Activated CD8-positive, alpha-beta memory T cell treated with anti-CD3 and anti-CD28 coated beads for 36 hours (primary cell): ENCODE measurements at regions not wholly inside any gene's neighbourhood (a gene's known extent, or its start where the extent isn't known, plus 50 kb on each side); places are given as distances from the start of the nearest gene placed in this dataset.
"Not testable (repeated sequence)": the region's sequence is repeated elsewhere in the genome, so short reads cannot be mapped to it uniquely, and the experiment has no call there.

Source experiments
- CTCF ChIA-PET: fragments of 350-600 bp; sonication (Branson Sonifier 250); formaldehyde crosslinking; loops from one replicate; lab custom pipeline; 2021; ENCODE audit warnings: antibody characterized with exemption; lab: Charles Lee
- POLR2A ChIA-PET: fragments of 350-600 bp; sonication (Branson Sonifier 250); formaldehyde crosslinking; loops from one replicate; lab custom pipeline; 2021; ENCODE audit warnings: antibody characterized with exemption; lab: Charles Lee

DNA sequence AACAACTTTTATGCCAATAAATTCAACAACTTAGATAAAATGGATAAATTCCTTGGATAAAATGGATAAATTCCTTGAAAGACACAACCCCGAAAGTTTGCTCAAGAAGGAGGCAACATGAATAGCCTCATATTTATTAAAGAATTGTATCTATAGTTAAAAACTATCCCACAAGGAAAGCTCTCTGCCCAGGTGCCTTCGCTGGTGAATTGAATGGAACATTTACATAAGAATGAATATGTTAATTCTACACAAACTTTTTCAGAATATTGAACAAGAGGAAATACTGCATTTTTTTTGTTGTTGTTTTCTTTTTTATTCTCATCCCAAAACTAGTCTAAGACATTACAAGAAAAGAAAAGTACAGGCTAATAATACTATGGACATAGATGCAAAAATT lies 805.3 kb upstream of the RAB6C start:
- ChIA-PET POLR2A (no interaction called here), CTCF (no interaction called here)

DNA sequence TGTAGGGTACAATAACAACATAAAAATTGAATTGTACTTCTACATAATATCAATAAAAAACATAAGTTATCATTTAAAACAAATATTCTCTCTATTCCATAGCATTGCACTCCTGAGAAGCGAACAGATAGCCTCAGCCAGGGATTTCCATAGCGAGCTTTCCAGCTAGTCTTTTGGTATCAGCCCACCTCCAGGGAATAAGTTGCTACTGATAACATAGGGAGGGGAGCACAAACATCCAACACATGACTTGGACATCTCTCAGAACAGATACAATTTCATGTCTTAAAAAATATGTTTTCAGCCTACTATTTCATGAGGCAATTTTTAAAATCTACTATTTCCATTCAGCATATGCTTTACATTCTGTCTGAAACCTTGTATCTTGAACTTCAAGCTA lies 804.4 kb upstream of the RAB6C start:
- ChIA-PET POLR2A (no interaction called here), CTCF (no interaction called here)

DNA sequence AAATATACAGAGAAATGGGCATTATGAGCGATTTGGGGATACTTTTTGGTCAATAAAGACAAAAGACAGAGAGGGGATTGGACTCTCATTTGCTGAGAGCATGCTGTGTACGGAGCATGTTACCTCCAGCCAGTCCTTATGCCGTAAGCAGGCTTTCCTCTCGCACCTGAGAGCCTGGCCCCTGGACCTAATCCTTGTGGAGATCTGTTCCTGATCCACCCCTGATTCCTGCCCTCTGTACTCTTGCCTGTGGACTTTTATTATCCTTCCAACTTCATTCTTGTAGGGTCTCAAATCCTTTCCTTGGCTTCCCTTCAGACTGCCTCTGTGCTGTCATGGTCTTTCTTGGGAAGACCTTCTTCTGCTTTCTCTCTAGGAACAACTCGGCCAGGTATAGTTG lies 803.1 kb upstream of the RAB6C start:
- ChIA-PET POLR2A (no interaction called here), CTCF (no interaction called here)

DNA sequence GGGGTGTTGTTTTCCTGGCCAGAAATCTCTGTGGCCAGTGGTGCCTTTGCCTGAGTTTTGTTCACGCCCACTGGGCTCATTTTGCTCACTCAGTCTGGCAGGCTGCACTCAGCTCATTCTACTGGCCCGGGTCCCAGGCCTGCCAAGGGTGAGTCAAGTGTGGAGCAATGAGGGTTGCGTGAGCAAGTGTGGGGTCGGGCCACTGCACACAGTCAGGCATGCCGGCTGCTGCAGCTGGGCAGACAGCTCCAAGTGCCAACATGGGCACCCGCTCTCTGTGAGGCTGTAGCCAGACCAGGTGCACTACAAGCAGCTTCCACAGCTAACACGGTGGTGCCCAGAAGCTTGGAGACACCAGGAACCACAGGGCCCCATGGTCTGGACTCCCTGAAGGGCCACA lies 801.1 kb upstream of the RAB6C start:
- ChIA-PET POLR2A (no interaction called here), CTCF (no interaction called here)

DNA sequence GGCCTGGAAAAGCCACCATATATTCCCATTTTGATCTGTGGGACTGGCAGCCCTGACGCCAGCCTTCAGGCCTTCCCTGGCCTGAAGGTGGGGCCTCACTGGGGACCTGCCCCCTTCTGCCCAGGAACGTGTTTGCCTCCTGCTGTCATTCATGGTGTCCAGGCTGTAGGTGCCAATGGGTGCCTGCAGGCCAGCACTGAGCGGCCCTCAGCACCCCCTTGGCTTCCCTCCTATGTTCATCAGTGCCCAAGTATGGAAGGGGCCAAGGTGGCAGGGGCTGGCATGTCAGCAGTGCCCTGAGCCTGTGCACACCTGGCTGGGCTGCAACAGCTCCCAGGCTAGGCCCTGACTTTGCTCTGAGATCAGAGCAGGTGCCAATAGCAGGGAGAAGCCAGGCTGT lies 800.3 kb upstream of the RAB6C start:
- POLR2A ChIA-PET = no interaction called here
- CTCF ChIA-PET = no interaction called here

DNA sequence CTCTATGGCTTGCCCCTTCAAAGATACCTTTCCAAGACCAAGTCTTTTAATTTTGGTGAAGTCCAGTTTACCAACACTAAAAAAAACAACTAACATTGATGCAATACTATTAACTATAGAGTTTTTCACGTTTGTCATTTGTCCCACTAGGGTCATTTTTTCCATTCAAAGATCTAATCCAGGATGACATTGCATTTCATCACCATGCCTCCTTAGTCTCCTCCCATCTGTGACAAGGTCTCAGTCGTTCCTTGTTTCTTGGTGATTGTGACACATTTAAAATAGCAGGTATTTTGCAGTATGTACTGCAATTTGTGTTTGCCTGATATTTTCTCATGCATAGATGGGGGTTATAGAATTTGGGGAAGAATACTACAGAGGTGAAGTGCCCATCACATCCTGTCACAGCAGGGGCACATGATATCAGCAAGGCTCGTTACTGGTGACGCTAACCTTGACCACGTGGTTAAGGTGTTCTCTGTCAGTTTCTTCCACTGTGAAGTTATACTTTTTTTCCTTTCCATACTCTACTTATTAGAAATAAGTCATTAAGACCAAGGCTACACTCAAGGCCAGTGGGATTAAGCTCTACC lies 799.2 kb upstream of the RAB6C start:
- CTCF ChIA-PET = no interaction called here
- POLR2A ChIA-PET = no interaction called here

DNA sequence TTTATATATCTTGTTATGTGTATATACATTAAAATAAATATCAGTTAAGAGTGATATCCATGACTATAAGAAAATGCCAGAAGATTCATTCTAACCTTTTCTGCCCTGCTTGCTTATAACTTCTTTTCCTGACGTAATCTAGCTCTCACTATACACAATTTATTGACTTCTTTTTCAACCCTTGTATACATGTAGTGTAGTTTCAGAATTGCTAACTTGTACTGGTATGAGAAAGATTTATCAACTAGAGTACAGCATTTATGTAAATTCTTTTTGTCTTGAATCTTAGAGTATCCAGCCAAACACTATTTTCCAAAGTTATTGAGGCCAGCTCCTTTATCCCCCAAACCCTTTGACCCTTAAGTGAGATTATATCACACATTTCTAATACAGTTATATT lies 798.0 kb upstream of the RAB6C start:
- ChIA-PET POLR2A (no interaction called here), CTCF (no interaction called here)

DNA sequence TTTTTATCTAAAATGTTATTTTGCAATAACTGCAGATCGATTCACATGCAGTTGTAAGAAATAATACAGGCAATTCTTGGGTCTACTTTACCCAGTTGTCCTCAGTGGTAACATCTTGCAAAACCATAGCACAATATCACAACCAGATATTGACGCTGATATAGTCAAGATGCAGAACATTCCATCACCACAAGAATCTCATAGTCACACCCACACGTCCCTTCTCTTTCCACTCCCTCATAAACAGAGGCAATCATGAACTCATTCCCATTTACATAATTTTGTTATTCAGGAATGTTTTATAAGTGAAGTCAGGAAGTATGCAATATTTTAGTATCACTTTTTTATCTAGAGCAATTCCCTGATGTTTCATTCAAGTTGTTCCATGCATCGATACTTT lies 797.5 kb upstream of the RAB6C start:
- POLR2A ChIA-PET = no interaction called here
- CTCF ChIA-PET = no interaction called here

DNA sequence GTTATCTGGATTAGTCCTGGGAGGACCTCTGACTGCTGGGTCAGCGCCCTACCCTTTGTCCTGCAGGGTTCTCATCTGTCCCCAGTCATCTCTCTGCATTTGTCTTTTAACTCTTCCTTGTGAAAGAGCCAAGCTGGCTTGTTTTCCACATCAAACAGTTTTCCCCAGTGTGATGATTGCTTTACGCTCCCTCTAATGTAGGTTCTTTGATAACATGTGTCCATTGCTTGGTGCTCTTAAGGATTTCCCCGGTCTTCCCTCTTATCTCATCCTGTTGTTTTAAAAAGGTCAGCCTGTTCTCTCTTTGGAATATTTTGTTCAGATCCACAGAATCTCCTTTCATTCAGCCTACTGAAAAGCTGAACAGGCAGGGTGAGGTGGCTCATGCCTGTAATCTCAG lies 792.1 kb upstream of the RAB6C start:
- CTCF ChIA-PET = no interaction called here

DNA sequence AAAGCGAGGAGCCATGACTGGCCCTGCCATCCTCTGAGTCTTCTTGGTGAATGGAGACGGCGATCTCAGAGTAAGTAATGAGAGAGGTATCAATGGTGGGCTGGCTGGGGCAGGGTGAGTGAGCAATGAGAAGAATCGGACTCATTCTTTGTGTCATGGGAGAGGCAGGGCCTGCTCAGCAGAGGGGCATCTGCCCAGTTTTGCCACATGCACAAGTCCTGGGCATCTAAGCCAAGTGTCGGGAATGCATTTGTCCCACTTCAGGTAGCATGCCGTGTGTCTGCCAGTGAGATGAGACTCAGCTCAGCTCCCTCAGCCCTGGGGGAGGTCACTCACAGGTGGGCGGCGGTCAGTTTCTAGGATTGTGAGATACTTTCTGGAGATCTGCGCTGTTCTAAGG lies 791.0 kb upstream of the RAB6C start:
- ChIA-PET POLR2A (no interaction called here), CTCF (no interaction called here)

More for the DNA sequence above, 792.1 kb upstream of the RAB6C start:
- POLR2A ChIA-PET = no interaction called here

DNA sequence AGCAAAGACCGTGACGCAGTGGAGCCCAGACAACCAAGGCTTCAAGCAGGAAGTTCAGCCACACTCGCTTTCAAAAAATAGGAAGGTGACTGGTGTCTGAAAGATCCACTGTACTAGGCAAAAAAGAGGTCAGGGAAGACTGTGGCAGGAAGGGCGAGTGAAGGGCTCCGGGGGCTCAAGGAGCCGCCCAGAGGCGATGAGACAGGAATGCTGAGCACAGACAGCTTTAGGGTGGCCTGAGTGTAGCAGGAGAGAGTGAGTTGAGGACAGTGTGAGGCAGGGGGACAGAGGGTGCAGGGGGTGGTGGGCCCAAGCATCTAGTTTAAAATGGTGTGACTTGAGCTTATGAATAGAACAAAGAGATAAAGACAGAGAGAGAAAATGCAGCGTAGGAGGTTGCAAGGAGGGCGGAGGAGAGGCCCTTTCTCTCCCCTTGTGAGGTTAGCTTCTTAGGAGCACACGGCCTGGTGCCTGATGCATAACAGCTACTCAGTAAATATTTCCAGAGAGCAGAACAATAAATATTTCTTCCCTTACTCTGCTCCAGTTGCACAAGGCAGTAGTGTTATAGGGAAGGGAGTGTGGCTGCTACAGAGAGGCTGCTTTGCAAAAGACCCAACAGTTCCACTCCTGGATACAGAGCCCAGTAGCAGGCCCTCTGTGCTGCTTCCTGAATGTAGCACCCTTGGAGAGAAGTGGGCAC lies 789.7 kb upstream of the RAB6C start:
- ChIA-PET POLR2A (no interaction called here), CTCF (no interaction called here)

DNA sequence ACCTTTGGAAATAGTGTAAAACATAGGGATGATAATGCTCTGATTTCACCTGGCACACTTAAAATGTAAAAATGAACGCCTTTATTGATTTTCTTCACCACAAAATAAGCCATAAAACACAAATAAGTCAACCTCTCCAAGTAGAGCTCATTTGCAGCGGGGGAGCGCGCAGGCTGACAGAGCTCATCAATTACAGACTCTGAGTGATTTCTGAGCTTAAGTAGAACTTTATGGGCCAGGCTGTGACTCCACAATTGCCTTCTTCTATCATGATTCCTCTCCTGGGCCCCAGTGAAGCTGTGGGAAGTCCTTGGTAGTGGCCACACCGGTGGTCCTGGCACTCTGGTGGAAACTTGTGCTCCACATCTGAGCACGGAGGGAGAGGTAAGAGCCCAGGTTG lies 789.0 kb upstream of the RAB6C start:
- POLR2A ChIA-PET = no interaction called here
- CTCF ChIA-PET = no interaction called here

DNA sequence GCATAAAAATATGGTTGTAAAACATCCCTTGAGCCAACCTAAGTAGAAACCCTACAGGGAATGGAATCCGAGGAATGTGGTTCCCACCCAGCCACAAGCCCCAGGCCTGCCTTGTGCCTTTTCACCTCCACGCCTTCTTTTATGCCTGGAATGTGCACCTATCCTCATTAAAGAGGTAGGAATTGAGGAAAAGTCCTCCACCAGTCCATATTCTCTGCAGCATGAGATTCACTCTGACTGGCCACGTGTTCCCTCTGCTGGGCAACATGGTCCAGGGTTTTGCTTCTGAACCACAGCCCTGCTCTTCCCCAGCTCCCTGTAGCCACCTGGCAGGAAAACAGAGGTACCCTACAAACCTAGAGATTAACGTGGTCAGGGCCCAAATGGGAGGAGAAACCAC lies 787.9 kb upstream of the RAB6C start:
- POLR2A ChIA-PET = no interaction called here
- CTCF ChIA-PET = no interaction called here

DNA sequence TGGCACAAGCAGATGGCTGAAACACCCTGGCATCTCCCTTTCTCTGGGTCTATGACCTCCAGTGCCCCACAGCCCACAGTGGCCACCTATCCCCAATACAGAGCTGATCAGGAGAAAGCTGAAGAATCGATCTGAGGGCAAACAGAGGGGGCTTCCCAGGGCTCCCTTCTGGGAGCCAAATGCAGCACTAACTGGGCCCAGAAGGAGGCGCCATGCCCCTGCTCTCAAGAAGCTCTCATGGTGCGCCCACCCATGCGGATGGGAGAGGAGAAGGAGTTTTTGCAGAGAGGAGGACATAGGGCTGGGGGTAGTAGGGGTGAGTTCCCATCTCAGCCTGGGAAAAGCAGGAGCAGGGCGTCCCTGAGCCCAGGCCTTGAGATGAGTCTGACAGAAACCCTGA lies 787.3 kb upstream of the RAB6C start:
- POLR2A ChIA-PET = no interaction called here
- CTCF ChIA-PET = no interaction called here

DNA sequence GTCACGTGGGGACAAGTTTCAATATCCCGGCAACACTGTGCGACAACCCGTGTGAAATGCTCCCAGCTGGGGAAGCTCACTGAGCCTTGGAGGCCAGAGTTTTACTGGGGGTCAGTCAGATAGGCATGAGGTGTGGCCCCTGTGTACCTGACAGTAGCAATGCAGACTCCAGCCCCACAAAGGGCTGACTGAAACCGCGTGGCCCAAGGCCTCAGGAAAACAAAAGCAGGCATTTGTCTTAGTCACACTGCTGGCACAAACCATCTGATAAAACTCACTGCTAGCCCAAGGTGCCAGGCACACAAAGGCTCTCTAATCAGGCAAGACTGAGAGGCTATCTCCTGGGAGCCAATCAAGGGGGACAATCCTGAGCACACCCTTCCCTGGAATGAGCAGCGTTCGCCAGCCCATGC lies 786.6 kb upstream of the RAB6C start:
- ChIA-PET POLR2A (no interaction called here), CTCF (no interaction called here)

DNA sequence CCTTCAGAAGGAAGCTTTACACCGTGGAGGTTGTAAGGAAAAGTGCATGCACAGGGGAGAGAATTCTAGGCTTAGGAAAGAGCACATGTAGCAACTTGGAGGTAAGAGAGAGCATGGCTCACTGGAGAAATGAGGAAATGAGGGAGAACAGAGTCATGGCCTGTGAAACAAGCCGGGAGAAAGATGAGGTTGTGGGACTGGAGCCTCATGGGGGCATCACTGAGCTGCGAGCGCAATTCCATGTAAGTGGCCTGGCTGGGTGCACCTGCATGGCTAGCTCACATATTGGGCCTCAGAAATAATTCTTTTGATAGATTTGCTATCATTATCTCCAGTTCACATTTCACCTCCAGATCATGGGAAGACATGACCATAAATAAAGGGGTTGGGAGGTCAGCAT lies 785.5 kb upstream of the RAB6C start:
- CTCF ChIA-PET = no interaction called here
- POLR2A ChIA-PET = no interaction called here

DNA sequence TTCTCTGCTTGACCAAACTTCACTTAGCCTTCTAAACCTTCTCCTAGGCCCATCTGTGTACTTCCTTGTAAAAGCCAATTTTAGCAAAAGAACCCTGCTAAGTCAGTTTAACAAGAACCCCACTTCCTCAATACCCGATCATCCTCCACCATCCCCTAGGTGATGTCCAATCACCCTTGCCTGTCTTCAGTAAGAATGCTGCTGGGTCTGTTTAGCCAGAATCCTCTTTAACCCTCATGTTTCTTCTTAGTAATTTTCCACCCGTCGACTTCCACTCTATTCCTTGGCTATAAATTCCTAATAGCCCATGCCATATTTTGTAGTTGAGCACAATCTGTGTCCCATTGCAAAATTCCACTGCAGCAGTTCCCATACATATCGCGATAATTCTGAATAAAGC lies 780.0 kb upstream of the RAB6C start:
- ChIA-PET POLR2A (no interaction called here), CTCF (no interaction called here)

DNA sequence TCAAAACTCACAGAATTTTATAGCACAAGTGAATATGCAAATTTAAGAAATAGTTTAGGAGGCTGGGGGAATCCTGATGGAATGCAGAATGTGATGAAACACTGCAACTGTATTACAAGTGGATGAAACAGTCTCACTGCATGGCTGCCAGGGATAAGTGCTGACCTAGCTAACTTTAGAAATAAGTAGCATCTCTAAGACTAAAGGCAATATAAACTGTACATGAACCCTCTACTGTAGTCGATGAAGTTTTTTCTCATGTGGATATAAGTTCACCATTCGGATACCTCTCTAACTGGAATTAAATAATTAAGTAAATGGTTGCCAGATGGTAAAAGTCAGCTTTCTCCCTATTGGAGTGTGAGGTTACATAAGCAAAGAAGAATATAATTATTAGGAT lies 777.8 kb upstream of the RAB6C start:
- POLR2A ChIA-PET = no interaction called here
- CTCF ChIA-PET = no interaction called here

DNA sequence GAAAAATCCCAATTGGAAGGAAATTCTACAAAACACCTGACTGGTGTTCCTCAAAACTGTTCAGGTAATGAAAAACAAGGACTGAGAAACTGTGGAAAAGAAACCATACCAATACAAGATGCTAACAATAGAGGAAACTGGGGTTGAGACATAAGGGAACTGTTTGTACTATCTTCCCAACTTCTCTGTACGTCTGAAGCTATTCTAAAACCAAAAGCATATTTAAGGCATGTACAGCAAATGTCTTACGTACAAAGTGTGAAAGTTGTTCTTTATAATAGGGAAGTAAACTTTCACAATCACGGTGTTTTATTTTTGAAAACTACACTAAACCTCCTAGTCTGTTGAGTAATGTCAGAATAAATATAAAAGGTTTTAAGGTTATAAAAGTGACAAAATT lies 776.1 kb upstream of the RAB6C start:
- ChIA-PET POLR2A (no interaction called here), CTCF (no interaction called here)

DNA sequence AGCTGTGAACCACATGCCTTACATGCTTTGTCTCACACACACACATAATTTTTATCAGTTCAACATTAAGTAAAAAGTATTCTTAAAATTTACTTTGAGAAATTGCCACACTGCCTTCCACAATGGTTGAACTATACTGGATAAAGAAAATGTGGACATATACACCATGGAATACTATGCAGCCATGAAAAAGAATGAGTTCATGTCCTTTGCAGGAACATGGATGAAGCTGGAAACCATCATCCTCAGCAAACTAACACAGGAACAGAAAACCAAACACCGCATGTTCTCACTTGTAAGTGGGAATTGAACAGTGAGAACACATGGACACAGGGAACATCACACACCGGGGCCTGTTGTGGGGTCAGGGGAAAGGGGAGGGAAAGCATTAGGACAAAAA lies 774.9 kb upstream of the RAB6C start:
- POLR2A ChIA-PET, CTCF ChIA-PET: not testable (repeated sequence)

DNA sequence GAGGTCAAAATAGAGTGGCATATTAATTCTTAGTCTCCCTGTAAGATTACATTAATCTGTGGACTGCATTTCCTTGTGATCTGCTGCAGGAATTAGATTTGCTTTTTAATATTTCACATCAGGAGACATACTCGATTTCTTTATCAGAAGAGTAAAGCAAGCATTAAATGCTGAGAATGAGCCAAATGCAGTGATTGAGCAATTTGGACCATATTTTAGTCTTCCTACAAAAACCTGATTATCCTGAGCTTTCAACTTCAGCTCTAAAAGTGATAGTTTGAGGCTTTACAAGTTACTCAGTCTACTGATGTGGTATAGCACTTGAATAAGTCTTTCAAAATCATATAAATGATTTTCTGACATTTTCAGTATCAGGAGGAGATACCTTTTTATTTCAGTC lies 774.3 kb upstream of the RAB6C start:
- POLR2A ChIA-PET = no interaction called here
- CTCF ChIA-PET = no interaction called here

DNA sequence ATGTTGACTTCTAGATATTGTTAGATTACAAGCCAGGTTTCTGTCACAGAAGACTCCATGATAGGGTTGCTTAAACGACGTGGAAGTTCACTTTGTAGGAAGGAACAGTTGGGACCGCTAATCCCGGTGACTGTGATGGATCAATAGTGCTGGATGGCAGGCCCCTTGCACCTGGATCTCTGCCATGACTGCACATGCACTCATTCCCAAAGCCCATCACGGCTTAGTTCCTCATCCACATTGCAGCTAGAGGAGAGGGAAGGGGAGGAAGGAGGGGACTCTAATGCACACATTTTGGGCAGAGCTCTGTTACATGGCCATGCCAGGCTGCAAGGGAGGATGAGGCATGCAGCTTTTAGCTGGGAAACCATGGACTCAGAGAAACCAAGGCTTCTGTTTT lies 773.7 kb upstream of the RAB6C start:
- ChIA-PET POLR2A (no interaction called here), CTCF (no interaction called here)
